ENCODE measurements at regions not wholly inside any gene's neighbourhood (a gene's known extent, or its start where the extent isn't known, plus 50 kb on each side); places are given as distances from the start of the nearest gene placed in this dataset.

- TF ChIP-seq REST (IDR thresholded peaks at IDR 0.05): no peak
- TF ChIP-seq YY1 (IDR thresholded peaks at IDR 0.05): no peak
- TF ChIP-seq FOXA2 (IDR thresholded peaks at IDR 0.05): no peak
- no peak for TF ChIP-seq RAD21 (IDR thresholded peaks at IDR 0.05)
- no peak for TF ChIP-seq NR2F2 (IDR thresholded peaks at IDR 0.05)
- no peak for TF ChIP-seq MAX (IDR thresholded peaks at IDR 0.05)
- TF ChIP-seq GABPA (IDR thresholded peaks at IDR 0.05 in 1 of 2, conservative IDR thresholded peaks at IDR 0.05 in 1 of 2): no peak
- TF ChIP-seq HNF4A (conservative IDR thresholded peaks at IDR 0.05): no peak
- TF ChIP-seq HNF4G (IDR thresholded peaks at IDR 0.05): no peak
Observed at GRCh38 chr1:29412591-29412990, 176.3 kb downstream of the PTPRU start (continued).

- Histone ChIP-seq H3K4me3 (ENCODE audit: low read depth in 1 of 3, low read length in 3 of 3) (no peak overlapping the region), H3K27me3 (ENCODE audit: control insufficient read depth in 4 of 4, insufficient read depth in 4 of 4, low read length in 3 of 4) (no peaks in the 10 kb centered on the region), H3K9ac (ENCODE audit: low read depth in 1 of 2, low read length in 2 of 2) (no peak overlapping the region), H3K4me1 (ENCODE audit: control insufficient read depth in 4 of 4, insufficient read depth in 4 of 4, low read length in 3 of 4) (no peaks in the 10 kb centered on the region), H3K9me3 (ENCODE audit: control insufficient read depth in 4 of 4, low read length in 3 of 4) (no peaks in the 10 kb centered on the region), H3K36me3 (ENCODE audit: control insufficient read depth in 4 of 4, insufficient read depth in 3 of 4, low read depth in 1 of 4, low read length in 3 of 4) (no peaks in the 10 kb centered on the region), H3K27ac (ENCODE audit: low read depth in 1 of 2, low read length in 2 of 2) (no peak overlapping the region)
- WGBS: 77% methylated on average over 6 of the region's 6 CpGs
- no peak for DNase-seq (ENCODE audit: low spot score)
- no peak for TF ChIP-seq HNF4G (IDR thresholded peaks at IDR 0.05)
- no peak for TF ChIP-seq EGR1 (IDR thresholded peaks at IDR 0.05; ENCODE audit: low read depth in 2 of 2)
- no peak for TF ChIP-seq MAX (IDR thresholded peaks at IDR 0.05)
- no peak for TF ChIP-seq ZBTB33 (IDR thresholded peaks at IDR 0.05)
Observed at GRCh38 chr1:29410476-29410875, 174.2 kb downstream of the PTPRU start.

GRCh38 chr1:29409616-29410015, 173.3 kb downstream of the PTPRU start:
- Histone ChIP-seq H3K36me3 (ENCODE audit: control insufficient read depth in 4 of 4, insufficient read depth in 3 of 4, low read depth in 1 of 4, low read length in 3 of 4) (no peaks in the 10 kb centered on the region), H3K9me3 (ENCODE audit: control insufficient read depth in 4 of 4, low read length in 3 of 4) (no peaks in the 10 kb centered on the region), H3K4me1 (ENCODE audit: control insufficient read depth in 4 of 4, insufficient read depth in 4 of 4, low read length in 3 of 4) (no peaks in the 10 kb centered on the region), H3K4me3 (ENCODE audit: low read depth in 1 of 3, low read length in 3 of 3) (no peak overlapping the region), H3K9ac (ENCODE audit: low read depth in 1 of 2, low read length in 2 of 2) (no peak overlapping the region), H3K27ac (ENCODE audit: low read depth in 1 of 2, low read length in 2 of 2) (no peak overlapping the region), H3K27me3 (ENCODE audit: control insufficient read depth in 4 of 4, insufficient read depth in 4 of 4, low read length in 3 of 4) (no peaks in the 10 kb centered on the region)
- no peak for DNase-seq (ENCODE audit: low spot score)
- WGBS: 65% methylated on average over 2 of the region's 2 CpGs
- TF ChIP-seq FOXA1 (IDR thresholded peaks at IDR 0.05) (no peak), RXRA (IDR thresholded peaks at IDR 0.05) (no peak), GABPA (IDR thresholded peaks at IDR 0.05 in 1 of 2, conservative IDR thresholded peaks at IDR 0.05 in 1 of 2) (no peak), EGR1 (IDR thresholded peaks at IDR 0.05; ENCODE audit: low read depth in 2 of 2) (no peak), ATF3 (IDR thresholded peaks at IDR 0.05) (no peak), FOXA2 (IDR thresholded peaks at IDR 0.05) (no peak), CTCF (IDR thresholded peaks at IDR 0.05; ENCODE audit: low read depth, low read length, missing input control) (no peak), REST (IDR thresholded peaks at IDR 0.05) (no peak)
